ENCODE measurements at regions not wholly inside any gene's neighbourhood (a gene's known extent, or its start where the extent isn't known, plus 50 kb on each side); places are given as distances from the start of the nearest gene placed in this dataset.

GRCh38 chr17:45667591-45668171 is 116.4 kb upstream of the CRHR1 start:
- TF ChIP-seq, protein P1, sequence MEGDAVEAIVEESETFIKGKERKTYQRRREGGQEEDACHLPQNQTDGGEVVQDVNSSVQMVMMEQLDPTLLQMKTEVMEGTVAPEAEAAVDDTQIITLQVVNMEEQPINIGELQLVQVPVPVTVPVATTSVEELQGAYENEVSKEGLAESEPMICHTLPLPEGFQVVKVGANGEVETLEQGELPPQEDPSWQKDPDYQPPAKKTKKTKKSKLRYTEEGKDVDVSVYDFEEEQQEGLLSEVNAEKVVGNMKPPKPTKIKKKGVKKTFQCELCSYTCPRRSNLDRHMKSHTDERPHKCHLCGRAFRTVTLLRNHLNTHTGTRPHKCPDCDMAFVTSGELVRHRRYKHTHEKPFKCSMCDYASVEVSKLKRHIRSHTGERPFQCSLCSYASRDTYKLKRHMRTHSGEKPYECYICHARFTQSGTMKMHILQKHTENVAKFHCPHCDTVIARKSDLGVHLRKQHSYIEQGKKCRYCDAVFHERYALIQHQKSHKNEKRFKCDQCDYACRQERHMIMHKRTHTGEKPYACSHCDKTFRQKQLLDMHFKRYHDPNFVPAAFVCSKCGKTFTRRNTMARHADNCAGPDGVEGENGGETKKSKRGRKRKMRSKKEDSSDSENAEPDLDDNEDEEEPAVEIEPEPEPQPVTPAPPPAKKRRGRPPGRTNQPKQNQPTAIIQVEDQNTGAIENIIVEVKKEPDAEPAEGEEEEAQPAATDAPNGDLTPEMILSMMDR (conservative IDR thresholded peaks at IDR 0.05; ENCODE audit: low read length): no peak
- TF ChIP-seq EZH2phosphoT487 (IDR thresholded peaks at IDR 0.05; ENCODE audit: borderline replicate concordance): no peak

All from Loucy (cell line).